IPS DF 6.9 (cell line): ENCODE measurements at regions not wholly inside any gene's neighbourhood (a gene's known extent, or its start where the extent isn't known, plus 50 kb on each side); places are given as distances from the start of the nearest gene placed in this dataset.
"Not testable (repeated sequence)": the region's sequence is repeated elsewhere in the genome, so short reads cannot be mapped to it uniquely, and the experiment has no call there.

Experiments used
- DNase-seq: peaks from one replicate; pipeline ENCODE4 v3.0.0-alpha.2; 2013; ENCODE audit warnings: low read depth, low spot score
- H3K27ac ChIP-seq: one replicate; pipeline ENCODE4 v1.5.1; 2013; ENCODE audit warnings: low read length, control low read depth
- H3K27me3 ChIP-seq: 2 replicates; pipeline ENCODE4 v1.6.1; 2013; ENCODE audit warnings: mild to moderate bottlenecking, low read length; ENCODE audit not compliant: control insufficient read depth, insufficient read depth
- H3K36me3 ChIP-seq: 2 replicates; pipeline ENCODE4 v1.6.1; 2013; ENCODE audit warnings: low read length; ENCODE audit not compliant: control insufficient read depth, insufficient read depth
- H3K4me1 ChIP-seq: 2 replicates; pipeline ENCODE4 v1.6.1; 2013; ENCODE audit warnings: low read length; ENCODE audit not compliant: control insufficient read depth, insufficient read depth
- H3K4me3 ChIP-seq: 2 replicates; pipeline ENCODE4 v1.5.1; 2013; ENCODE audit warnings: mild to moderate bottlenecking, low read length
- H3K9me3 ChIP-seq: 2 replicates; pipeline ENCODE4 v1.6.1; 2013; ENCODE audit warnings: low read length, inconsistent platforms; ENCODE audit not compliant: control insufficient read depth, insufficient read depth
- WGBS: extraction: QIAGEN DNeasy Blood & Tissue Kit; methylation state at CpG from one replicate; pipeline ENCODE4 v1.1.7; 2013; ENCODE audit warnings: mixed read lengths, missing lambda C conversion rate; ENCODE audit not compliant: insufficient read length, insufficient coverage; 5-methylcytosine and 5-hydroxymethylcytosine counted together

- H3K27ac ChIP-seq: no peak overlapping the region
These were observed 545.9 kb upstream of the PTPRD start for GRCh38 chr9:11158676-11159075.

GRCh38 chr9:11159318-11159862 lies 546.6 kb upstream of the PTPRD start:
- Histone ChIP-seq H3K4me1 (no peaks in the 10 kb centered on the region), H3K27ac (no peak overlapping the region), H3K27me3 (no peaks in the 10 kb centered on the region), H3K36me3 (no peaks in the 10 kb centered on the region), H3K9me3 (no peaks in the 10 kb centered on the region), H3K4me3 (no peak overlapping the region)
- no CpG with 5 or more reads among the region's 1 CpG for WGBS
- no peak for DNase-seq

More at GRCh38 chr9:11158676-11159075, 545.9 kb upstream of the PTPRD start:
- H3K4me3 ChIP-seq: no peak overlapping the region
- H3K27me3 ChIP-seq: no peaks in the 10 kb centered on the region
- H3K36me3 ChIP-seq: no peaks in the 10 kb centered on the region
- DNase-seq: no peak
- H3K9me3 ChIP-seq: no peaks in the 10 kb centered on the region
- H3K4me1 ChIP-seq: no peaks in the 10 kb centered on the region

GRCh38 chr9:11163843-11164242 lies 551.0 kb upstream of the PTPRD start:
- WGBS: no CpG with 5 or more reads among the region's 2 CpGs
- Histone ChIP-seq H3K4me1 (no peaks in the 10 kb centered on the region), H3K4me3 (no peak overlapping the region)

GRCh38 chr9:11182001-11182400 lies 569.2 kb upstream of the PTPRD start:
- Histone ChIP-seq H3K27ac (no peak overlapping the region), H3K4me1 (no peaks in the 10 kb centered on the region), H3K36me3 (no peaks in the 10 kb centered on the region), H3K4me3 (no peak overlapping the region), H3K27me3 (no peaks in the 10 kb centered on the region), H3K9me3 (no peaks in the 10 kb centered on the region)
- no CpG with 5 or more reads among the region's 2 CpGs for WGBS
- no peak for DNase-seq

More at GRCh38 chr9:11163843-11164242, 551.0 kb upstream of the PTPRD start:
- H3K27ac ChIP-seq: no peak overlapping the region
- no peaks in the 10 kb centered on the region for H3K9me3 ChIP-seq
- no peaks in the 10 kb centered on the region for H3K36me3 ChIP-seq
- DNase-seq: no peak
- H3K27me3 ChIP-seq: no peaks in the 10 kb centered on the region

GRCh38 chr9:11190719-11191118 lies 577.9 kb upstream of the PTPRD start:
- H3K27me3 ChIP-seq: no peaks in the 10 kb centered on the region

GRCh38 chr9:11192993-11193392 lies 580.2 kb upstream of the PTPRD start:
- Histone ChIP-seq H3K4me1 (no peaks in the 10 kb centered on the region), H3K9me3 (no peaks in the 10 kb centered on the region), H3K36me3 (no peaks in the 10 kb centered on the region), H3K4me3 (no peak overlapping the region), H3K27me3 (no peaks in the 10 kb centered on the region), H3K27ac (no peak overlapping the region)
- no CpG with 5 or more reads among the region's 1 CpG for WGBS
- DNase-seq: no peak

More at GRCh38 chr9:11190719-11191118, 577.9 kb upstream of the PTPRD start:
- no CpG with 5 or more reads among the region's 1 CpG for WGBS
- no peak for DNase-seq
- no peaks in the 10 kb centered on the region for H3K9me3 ChIP-seq
- H3K4me1 ChIP-seq: no peaks in the 10 kb centered on the region
- H3K4me3 ChIP-seq: no peak overlapping the region
- H3K27ac ChIP-seq: no peak overlapping the region
- no peaks in the 10 kb centered on the region for H3K36me3 ChIP-seq

GRCh38 chr9:11194246-11194645 lies 581.4 kb upstream of the PTPRD start:
- no peaks in the 10 kb centered on the region for H3K36me3 ChIP-seq

GRCh38 chr9:11196840-11197365 lies 584.1 kb upstream of the PTPRD start:
- H3K36me3 ChIP-seq, H3K27ac ChIP-seq, DNase-seq, H3K27me3 ChIP-seq, H3K9me3 ChIP-seq, H3K4me3 ChIP-seq, H3K4me1 ChIP-seq: not testable (repeated sequence)
- WGBS: no CpG with 5 or more reads among the region's 22 CpGs

More at GRCh38 chr9:11194246-11194645, 581.4 kb upstream of the PTPRD start:
- no peaks in the 10 kb centered on the region for H3K27me3 ChIP-seq
- H3K4me1 ChIP-seq: no peaks in the 10 kb centered on the region
- no peak overlapping the region for H3K4me3 ChIP-seq
- no peak overlapping the region for H3K27ac ChIP-seq
- no peak for DNase-seq
- WGBS: no CpG with 5 or more reads among the region's 1 CpG
- H3K9me3 ChIP-seq: no peaks in the 10 kb centered on the region

- Histone ChIP-seq H3K4me1 (no peaks in the 10 kb centered on the region), H3K27me3 (no peaks in the 10 kb centered on the region), H3K36me3 (no peaks in the 10 kb centered on the region), H3K9me3 (no peaks in the 10 kb centered on the region), H3K27ac (no peak overlapping the region), H3K4me3 (no peak overlapping the region)
- peak; percentile 22 for DNase-seq
- WGBS: no CpG with 5 or more reads among the region's 2 CpGs
These were observed 586.5 kb upstream of the PTPRD start for GRCh38 chr9:11199335-11199734.

- Histone ChIP-seq H3K4me1 (no peaks in the 10 kb centered on the region), H3K4me3 (no peak overlapping the region), H3K27ac (no peak overlapping the region), H3K9me3 (no peaks in the 10 kb centered on the region), H3K27me3 (no peaks in the 10 kb centered on the region), H3K36me3 (no peaks in the 10 kb centered on the region)
- DNase-seq: no peak
- WGBS: no CpG with 5 or more reads among the region's 3 CpGs
These were observed 591.7 kb upstream of the PTPRD start for GRCh38 chr9:11204521-11204920.

GRCh38 chr9:11206925-11207324 lies 594.1 kb upstream of the PTPRD start:
- H3K27ac ChIP-seq: no peak overlapping the region
- H3K9me3 ChIP-seq: no peaks in the 10 kb centered on the region
- no peaks in the 10 kb centered on the region for H3K4me1 ChIP-seq
- H3K36me3 ChIP-seq: no peaks in the 10 kb centered on the region
- no peak for DNase-seq
- H3K4me3 ChIP-seq: no peak overlapping the region
- H3K27me3 ChIP-seq: no peaks in the 10 kb centered on the region
